ENCODE measurements at regions not wholly inside any gene's neighbourhood (a gene's known extent, or its start where the extent isn't known, plus 50 kb on each side); places are given as distances from the start of the nearest gene placed in this dataset.

DNA sequence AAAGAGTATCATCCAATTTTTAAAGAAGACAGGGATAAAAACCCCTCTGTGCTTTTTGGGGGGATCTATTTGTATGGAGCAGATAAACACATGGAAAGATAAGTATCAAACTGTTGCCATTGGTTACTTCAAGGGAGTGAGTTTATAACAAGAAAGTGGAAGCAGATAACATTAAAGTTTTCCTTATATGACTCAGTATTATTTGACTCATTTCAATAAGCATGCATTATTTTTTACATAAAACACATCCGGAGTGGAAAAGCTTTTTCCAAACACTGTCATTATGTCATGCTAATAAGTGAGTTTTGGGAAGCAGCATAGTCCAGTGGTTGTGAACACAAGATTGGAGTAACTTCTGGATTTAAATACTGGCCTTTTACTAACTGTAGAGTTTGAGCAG is 452.2 kb downstream of the LTN1 start:
- TF ChIP-seq, protein P1, sequence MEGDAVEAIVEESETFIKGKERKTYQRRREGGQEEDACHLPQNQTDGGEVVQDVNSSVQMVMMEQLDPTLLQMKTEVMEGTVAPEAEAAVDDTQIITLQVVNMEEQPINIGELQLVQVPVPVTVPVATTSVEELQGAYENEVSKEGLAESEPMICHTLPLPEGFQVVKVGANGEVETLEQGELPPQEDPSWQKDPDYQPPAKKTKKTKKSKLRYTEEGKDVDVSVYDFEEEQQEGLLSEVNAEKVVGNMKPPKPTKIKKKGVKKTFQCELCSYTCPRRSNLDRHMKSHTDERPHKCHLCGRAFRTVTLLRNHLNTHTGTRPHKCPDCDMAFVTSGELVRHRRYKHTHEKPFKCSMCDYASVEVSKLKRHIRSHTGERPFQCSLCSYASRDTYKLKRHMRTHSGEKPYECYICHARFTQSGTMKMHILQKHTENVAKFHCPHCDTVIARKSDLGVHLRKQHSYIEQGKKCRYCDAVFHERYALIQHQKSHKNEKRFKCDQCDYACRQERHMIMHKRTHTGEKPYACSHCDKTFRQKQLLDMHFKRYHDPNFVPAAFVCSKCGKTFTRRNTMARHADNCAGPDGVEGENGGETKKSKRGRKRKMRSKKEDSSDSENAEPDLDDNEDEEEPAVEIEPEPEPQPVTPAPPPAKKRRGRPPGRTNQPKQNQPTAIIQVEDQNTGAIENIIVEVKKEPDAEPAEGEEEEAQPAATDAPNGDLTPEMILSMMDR (conservative IDR thresholded peaks at IDR 0.05 in 1 of 2, IDR thresholded peaks at IDR 0.05 in 1 of 2; ENCODE audit: extremely low read depth in 1 of 2, insufficient read depth in 1 of 2, low read depth in 1 of 2, low read length in 2 of 2): no peak
- TF ChIP-seq EZH2 (IDR thresholded peaks at IDR 0.05; ENCODE audit: borderline replicate concordance, low read length): no peak
